ENCODE measurements at regions not wholly inside any gene's neighbourhood (a gene's known extent, or its start where the extent isn't known, plus 50 kb on each side); places are given as distances from the start of the nearest gene placed in this dataset.
"Not testable (repeated sequence)": the region's sequence is repeated elsewhere in the genome, so short reads cannot be mapped to it uniquely, and the experiment has no call there.

GRCh38 chr5:87132696-87133095 lies 135.0 kb upstream of the RASA1 start:
- Histone ChIP-seq H3K4me2 (replicated peaks; ENCODE audit: low read depth, low read length, poor library complexity, severe bottlenecking) (no peak overlapping the region), H3K79me2 (ENCODE audit: control insufficient read depth, insufficient read depth, low read length) (no peaks in the 10 kb centered on the region), H3K27ac (ENCODE audit: low read length in 2 of 2) (no peak overlapping the region), H3K4me1 (ENCODE audit: control insufficient read depth in 2 of 2, insufficient read depth in 2 of 2, low read length in 2 of 2) (peaks cover 0 to 3% of the 10 kb centered on the region in 2 donors), H3K4me3 (ENCODE audit: control extremely low read depth in 1 of 5, extremely low read depth in 1 of 5, insufficient read depth in 1 of 5, low read depth in 2 of 5, low read length in 4 of 5) (no peak overlapping the region), H3K36me3 (replicated peaks in 1 of 2; ENCODE audit: control extremely low read depth in 1 of 2, control insufficient read depth in 1 of 2, extremely low read depth in 1 of 2, insufficient read depth in 2 of 2, low read length in 1 of 2) (no peaks in the 10 kb centered on the region), H4K20me1 (ENCODE audit: control insufficient read depth, insufficient read depth, low read length, poor library complexity, severe bottlenecking) (no peaks in the 10 kb centered on the region), H3K27me3 (replicated peaks in 1 of 4; ENCODE audit: control extremely low read depth in 1 of 4, control insufficient read depth in 3 of 4, insufficient read depth in 4 of 4, low read length in 3 of 4) (no peaks in the 10 kb centered on the region), H3K9me3 (ENCODE audit: control extremely low read depth in 1 of 3, control insufficient read depth in 2 of 3, insufficient read depth in 1 of 3, low read length in 2 of 3) (no peaks in the 10 kb centered on the region), H3K9ac (ENCODE audit: low read length) (no peak overlapping the region), H2AFZ (ENCODE audit: insufficient read depth, low read depth, low read length, poor library complexity, severe bottlenecking) (no peak overlapping the region)
- Mint-ChIP-seq H3K27ac (no peak overlapping the region), H3K4me1 (peaks cover 8% of the 10 kb centered on the region), H3K9me3 (ENCODE audit: insufficient read depth) (peaks cover 4% of the 10 kb centered on the region), H3K4me3 (no peak overlapping the region), H3K27me3 (no peaks in the 10 kb centered on the region)
- TF ChIP-seq EZH2 (IDR thresholded peaks at IDR 0.05; ENCODE audit: borderline replicate concordance, insufficient read depth, low read depth, low read length, poor library complexity, severe bottlenecking) (no peak), CTCF (IDR thresholded peaks at IDR 0.05) (no peak)
- ChIA-PET CTCF (interaction anchor here (2.4 kb wide), 1 partner anchor 10 kb away, joined by 7 read pairs; no protein-coding TSS in a partner anchor), POLR2A (no interaction called here)
- intact Hi-C loops (cut with micrococcal nuclease), result no loop called here
- DNase-seq (no peak), ATAC-seq (ENCODE audit: low read depth) (no peak)

- H3K27me3 ChIP-seq (replicated peaks in 1 of 4; ENCODE audit: control extremely low read depth in 1 of 4, control insufficient read depth in 3 of 4, insufficient read depth in 4 of 4, low read length in 3 of 4); CTCF ChIA-PET; DNase-seq; H3K79me2 ChIP-seq (ENCODE audit: control insufficient read depth, insufficient read depth, low read length); H3K4me3 ChIP-seq (ENCODE audit: control extremely low read depth in 1 of 5, extremely low read depth in 1 of 5, insufficient read depth in 1 of 5, low read depth in 2 of 5, low read length in 4 of 5); H4K20me1 ChIP-seq (ENCODE audit: control insufficient read depth, insufficient read depth, low read length, poor library complexity, severe bottlenecking); intact Hi-C loops (cut with micrococcal nuclease); H3K36me3 ChIP-seq (replicated peaks in 1 of 2; ENCODE audit: control extremely low read depth in 1 of 2, control insufficient read depth in 1 of 2, extremely low read depth in 1 of 2, insufficient read depth in 2 of 2, low read length in 1 of 2); H3K4me1 ChIP-seq (ENCODE audit: control insufficient read depth in 2 of 2, insufficient read depth in 2 of 2, low read length in 2 of 2); H3K9me3 ChIP-seq (ENCODE audit: control extremely low read depth in 1 of 3, control insufficient read depth in 2 of 3, insufficient read depth in 1 of 3, low read length in 2 of 3); H3K4me2 ChIP-seq (replicated peaks; ENCODE audit: low read depth, low read length, poor library complexity, severe bottlenecking); POLR2A ChIA-PET; H3K27ac ChIP-seq (ENCODE audit: low read length in 2 of 2); H3K4me1 Mint-ChIP-seq; H3K9ac ChIP-seq (ENCODE audit: low read length); H3K27ac Mint-ChIP-seq; H3K4me3 Mint-ChIP-seq; H3K9me3 Mint-ChIP-seq (ENCODE audit: insufficient read depth); ATAC-seq (ENCODE audit: low read depth); H3K27me3 Mint-ChIP-seq; H2AFZ ChIP-seq (ENCODE audit: insufficient read depth, low read depth, low read length, poor library complexity, severe bottlenecking): not testable (repeated sequence)
Observed at GRCh38 chr5:87134513-87134912, 133.2 kb upstream of the RASA1 start.

All from B cell (primary cell).